HG03095 (cell line): ENCODE measurements at regions not wholly inside any gene's neighbourhood (a gene's known extent, or its start where the extent isn't known, plus 50 kb on each side); places are given as distances from the start of the nearest gene placed in this dataset.

Source experiments
- ATAC-seq: cut with Tn5 transposase; IDR thresholded peaks from one replicate; pipeline ENCODE4 v1.9.1; 2021; ENCODE audit warnings: moderate library complexity; ENCODE audit not compliant: unreplicated experiment

GRCh38 chr12:38138225-38139221, 178.1 kb upstream of the ALG10B start:
- peak; percentile 73 for ATAC-seq

GRCh38 chr12:38139456-38139855, 177.1 kb upstream of the ALG10B start:
- ATAC-seq = no peak

- ATAC-seq = no peak
These were observed 175.3 kb upstream of the ALG10B start for GRCh38 chr12:38141239-38141638.

- no peak for ATAC-seq
These were observed 174.7 kb upstream of the ALG10B start for GRCh38 chr12:38141861-38142260.

- no peak for ATAC-seq
These were observed 173.6 kb upstream of the ALG10B start for GRCh38 chr12:38142974-38143373.

- ATAC-seq = no peak
These were observed 172.5 kb upstream of the ALG10B start for GRCh38 chr12:38144049-38144448.

- ATAC-seq = no peak
These were observed 171.8 kb upstream of the ALG10B start for GRCh38 chr12:38144601-38145436.

- no peak for ATAC-seq
These were observed 167.0 kb upstream of the ALG10B start for GRCh38 chr12:38149395-38150073.

GRCh38 chr12:38151991-38152700, 164.4 kb upstream of the ALG10B start:
- no peak for ATAC-seq

- no peak for ATAC-seq
These were observed 163.5 kb upstream of the ALG10B start for GRCh38 chr12:38152816-38153736.

- no peak for ATAC-seq
These were observed 162.9 kb upstream of the ALG10B start for GRCh38 chr12:38153737-38154061.

- ATAC-seq = no peak
These were observed 162.2 kb upstream of the ALG10B start for GRCh38 chr12:38154096-38155019.

GRCh38 chr12:38155020-38155395, 161.6 kb upstream of the ALG10B start:
- no peak for ATAC-seq

- ATAC-seq = no peak
These were observed 160.8 kb upstream of the ALG10B start for GRCh38 chr12:38155526-38156496.

- no peak for ATAC-seq
These were observed 159.9 kb upstream of the ALG10B start for GRCh38 chr12:38156497-38157245.

- ATAC-seq = no peak
These were observed 159.2 kb upstream of the ALG10B start for GRCh38 chr12:38157274-38157932.
